HepG2 (cell line): ENCODE measurements at regions not wholly inside any gene's neighbourhood (a gene's known extent, or its start where the extent isn't known, plus 50 kb on each side); places are given as distances from the start of the nearest gene placed in this dataset.
"Not testable (repeated sequence)": the region's sequence is repeated elsewhere in the genome, so short reads cannot be mapped to it uniquely, and the experiment has no call there.

Experiments used
- ATAC-seq: fragments of 200-7000 bp; cut with Tn5 transposase; 3 replicates; pipeline ENCODE4 v1.9.1; 2020; ENCODE audit warnings: mild to moderate bottlenecking, moderate library complexity
- BruUV-seq: library from RNA; stranded (reverse); fragments of 400-500 nt; replicated peaks from 2 replicates; lab custom pipeline; 2021; lab: Mats Ljungman, UMichigan
- CTCF ChIA-PET: fragments of 300-600 bp; formaldehyde crosslinking; extraction: SDS; loops from one replicate; lab custom pipeline; 2021; ENCODE audit warnings: low total read pairs, inconsistent platforms, low intra/inter-chr PET ratio; lab: Yijun Ruan, JAX
- POLR2A ChIA-PET: fragments of 350-600 bp; sonication (Branson Sonifier 250); formaldehyde crosslinking; loops from one replicate; lab custom pipeline; 2020; ENCODE audit warnings: antibody characterized with exemption, inconsistent platforms; lab: Yijun Ruan, JAX
- DNase-seq: peaks from one replicate; pipeline ENCODE4 v3.0.0-alpha.2; 2015; ENCODE audit warnings: low spot score
- FAIRE-seq: peaks from 3 replicates; lab custom pipeline; 2011; peaks lifted over from hg19 to GRCh38; lab: Jason Lieb, UNC
- H2AFZ ChIP-seq: one replicate; pipeline ENCODE4 v1.6.1; 2011; ENCODE audit warnings: low read length, inconsistent platforms
- H3K27ac ChIP-seq: fragments of 300-600 bp; 3 replicates; pipeline ENCODE4 v1.8.0; 2011; ENCODE audit warnings: mixed run types, mild to moderate bottlenecking, mixed read lengths, low read length, inconsistent platforms; ENCODE audit not compliant: insufficient read depth; ENCODE audit errors: extremely low read length
- H3K27me3 ChIP-seq, 2 experiments: fragments of 200-600 bp in 1 of 2; 2 replicates in 1 of 2; 3 replicates in 1 of 2; pipeline versions ENCODE4 v1.6.0 to v1.8.0; 2011; ENCODE audit warnings: low read length in 2 of 2, mild to moderate bottlenecking in 2 of 2, moderate library complexity in 2 of 2, inconsistent platforms in 1 of 2; ENCODE audit not compliant: insufficient read depth in 2 of 2, control insufficient read depth in 1 of 2
- H3K36me3 ChIP-seq, 2 experiments: fragments of 200-600 bp in 1 of 2; replicated peaks in 1 of 2; 2 replicates in 1 of 2; 3 replicates in 1 of 2; pipeline versions ENCODE4 v1.5.1 to v1.8.0; 2011; ENCODE audit warnings: low read length in 2 of 2, inconsistent platforms in 1 of 2; ENCODE audit not compliant: insufficient read depth in 2 of 2, control insufficient read depth in 1 of 2
- H3K4me1 ChIP-seq: 2 replicates; pipeline ENCODE4 v1.5.1; 2012; ENCODE audit warnings: low read length, inconsistent platforms; ENCODE audit not compliant: insufficient read depth
- H3K4me2 ChIP-seq: 2 replicates; pipeline ENCODE4 v1.6.0; 2011; ENCODE audit warnings: low read depth, low read length, inconsistent platforms
- H3K4me3 ChIP-seq, 3 experiments: fragments of 200-600 bp in 1 of 3; sonication (generic), shearing (Covaris generic) in 1 of 3; replicated peaks in 1 of 3; 2 replicates each; pipeline ENCODE4 v1.5.1; 2011 to 2016; ENCODE audit warnings: low read length in 3 of 3, inconsistent platforms in 2 of 3, low read depth in 2 of 3, mild to moderate bottlenecking in 2 of 3, control low read depth in 1 of 3, mixed read lengths in 1 of 3; ENCODE audit not compliant: insufficient read depth in 1 of 3
- H3K79me2 ChIP-seq: one replicate; pipeline ENCODE4 v1.6.1; 2011; ENCODE audit warnings: low read length, inconsistent platforms; ENCODE audit not compliant: insufficient read depth
- H3K9ac ChIP-seq: 2 replicates; pipeline ENCODE4 v1.6.0; 2011; ENCODE audit warnings: mild to moderate bottlenecking, low read depth, low read length, inconsistent platforms; ENCODE audit not compliant: insufficient read depth
- H3K9me3 ChIP-seq: 2 replicates; pipeline ENCODE4 v1.5.1; 2012; ENCODE audit warnings: mild to moderate bottlenecking, low read length
- H4K20me1 ChIP-seq: 2 replicates; pipeline ENCODE4 v1.6.0; 2011; ENCODE audit warnings: inconsistent platforms, mild to moderate bottlenecking, low read length, moderate library complexity; ENCODE audit not compliant: insufficient read depth
- ISL2 ChIP-seq: sonication (generic); formaldehyde crosslinking; IDR thresholded peaks from 2 replicates; pipeline ENCODE4 v1.5.0; 2020; ENCODE audit warnings: missing genetic modification reagents
- SKI ChIP-seq: fragments of 450-650 bp; IDR thresholded peaks from one replicate; pipeline ENCODE4 v1.6.1; 2018; ENCODE audit warnings: mild to moderate bottlenecking; ENCODE audit not compliant: partially characterized antibody
- SP140L ChIP-seq: sonication (generic); formaldehyde crosslinking; IDR thresholded peaks from 2 replicates; pipeline ENCODE4 v1.4.0; 2020; ENCODE audit warnings: missing genetic modification reagents, borderline replicate concordance
- ZNF841 ChIP-seq: sonication (generic); formaldehyde crosslinking; IDR thresholded peaks from 2 replicates; pipeline ENCODE4 v1.8.1; 2023; ENCODE audit warnings: missing genetic modification reagents, borderline replicate concordance
- WGBS: methylation state at CpG from one replicate; pipeline ENCODE4 v1.1.6; 2017; ENCODE audit warnings: low lambda C conversion rate; 5-methylcytosine and 5-hydroxymethylcytosine counted together
- in situ Hi-C: cut with HindIII; loops from 2 replicates; pipeline ENCODE4 v1.10.0; 2017; ENCODE audit warnings: low pct_unique_long_range_greater_than_20kb; ENCODE audit not compliant: extremely low pct_ligation_motif_present
- intact Hi-C: fragments of 100-400 bp; cut with micrococcal nuclease; formaldehyde crosslinking; loops from one replicate; pipeline ENCODE4 v1.10.0; 2022; ENCODE audit not compliant: unreplicated experiment
- TF ChIP-seq, protein P1 (sequence below): sonication (generic); formaldehyde crosslinking; IDR thresholded peaks from 2 replicates; pipeline ENCODE4 v1.4.0; 2020; ENCODE audit warnings: low read depth, missing genetic modification reagents
- TF ChIP-seq, protein P2 (sequence below): sonication (generic); formaldehyde crosslinking; conservative IDR thresholded peaks from 2 replicates; pipeline ENCODE4 v1.4.0; 2020; ENCODE audit warnings: missing genetic modification reagents

DNA sequence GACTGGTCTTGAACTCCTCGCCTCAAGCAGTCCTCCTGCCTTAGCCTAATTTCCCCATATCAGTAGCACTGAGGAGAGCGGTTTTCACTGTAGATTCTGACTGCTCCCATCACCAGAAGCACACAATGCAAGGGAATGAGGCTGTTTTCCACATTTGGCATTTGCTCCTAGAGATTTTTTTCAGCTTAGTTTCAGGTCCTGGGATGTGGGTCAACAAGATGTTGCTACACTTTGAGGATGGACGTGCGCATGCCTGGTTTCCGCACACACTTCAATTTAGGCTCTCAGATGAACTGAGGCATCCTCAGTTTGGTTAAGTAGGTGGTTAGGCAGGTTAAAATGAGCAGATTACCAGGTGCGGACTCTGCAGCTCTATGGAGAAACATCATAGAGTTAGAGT is 287.1 kb upstream of the LYZL1 start (continued):
- TF ChIP-seq, protein P1, sequence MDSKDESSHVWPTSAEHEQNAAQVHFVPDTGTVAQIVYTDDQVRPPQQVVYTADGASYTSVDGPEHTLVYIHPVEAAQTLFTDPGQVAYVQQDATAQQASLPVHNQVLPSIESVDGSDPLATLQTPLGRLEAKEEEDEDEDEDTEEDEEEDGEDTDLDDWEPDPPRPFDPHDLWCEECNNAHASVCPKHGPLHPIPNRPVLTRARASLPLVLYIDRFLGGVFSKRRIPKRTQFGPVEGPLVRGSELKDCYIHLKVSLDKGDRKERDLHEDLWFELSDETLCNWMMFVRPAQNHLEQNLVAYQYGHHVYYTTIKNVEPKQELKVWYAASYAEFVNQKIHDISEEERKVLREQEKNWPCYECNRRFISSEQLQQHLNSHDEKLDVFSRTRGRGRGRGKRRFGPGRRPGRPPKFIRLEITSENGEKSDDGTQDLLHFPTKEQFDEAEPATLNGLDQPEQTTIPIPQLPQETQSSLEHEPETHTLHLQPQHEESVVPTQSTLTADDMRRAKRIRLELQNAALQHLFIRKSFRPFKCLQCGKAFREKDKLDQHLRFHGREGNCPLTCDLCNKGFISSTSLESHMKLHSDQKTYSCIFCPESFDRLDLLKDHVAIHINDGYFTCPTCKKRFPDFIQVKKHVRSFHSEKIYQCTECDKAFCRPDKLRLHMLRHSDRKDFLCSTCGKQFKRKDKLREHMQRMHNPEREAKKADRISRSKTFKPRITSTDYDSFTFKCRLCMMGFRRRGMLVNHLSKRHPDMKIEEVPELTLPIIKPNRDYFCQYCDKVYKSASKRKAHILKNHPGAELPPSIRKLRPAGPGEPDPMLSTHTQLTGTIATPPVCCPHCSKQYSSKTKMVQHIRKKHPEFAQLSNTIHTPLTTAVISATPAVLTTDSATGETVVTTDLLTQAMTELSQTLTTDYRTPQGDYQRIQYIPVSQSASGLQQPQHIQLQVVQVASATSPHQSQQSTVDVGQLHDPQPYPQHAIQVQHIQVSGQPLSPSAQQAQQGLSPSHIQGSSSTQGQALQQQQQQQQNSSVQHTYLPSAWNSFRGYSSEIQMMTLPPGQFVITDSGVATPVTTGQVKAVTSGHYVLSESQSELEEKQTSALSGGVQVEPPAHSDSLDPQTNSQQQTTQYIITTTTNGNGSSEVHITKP (CRISPR knock-in tag), result no peak
- TF ChIP-seq ZNF841 (CRISPR knock-in tag) (no peak), ISL2 (CRISPR knock-in tag) (no peak)

DNA sequence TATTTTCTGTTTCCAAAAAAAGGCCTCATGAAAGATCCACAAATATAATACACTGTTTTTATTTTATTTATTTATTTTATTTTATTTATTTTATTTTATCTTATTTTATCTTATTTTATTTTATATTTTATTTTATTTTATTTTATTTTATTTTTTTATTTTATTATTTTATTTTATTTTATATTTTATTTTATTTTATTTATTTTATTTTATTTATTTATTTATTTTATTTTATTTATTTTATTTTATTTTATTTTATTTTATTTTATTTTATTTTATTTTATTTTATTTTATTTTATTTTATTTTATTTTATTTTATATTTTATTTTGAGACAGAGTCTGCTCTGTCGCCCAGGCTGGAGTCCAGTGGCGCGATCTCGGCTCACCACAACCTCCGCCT is 285.9 kb upstream of the LYZL1 start:
- intact Hi-C loops, H3K9ac ChIP-seq, H3K27me3 ChIP-seq, H4K20me1 ChIP-seq, H3K9me3 ChIP-seq, FAIRE-seq, ATAC-seq, DNase-seq, BruUV-seq, H3K27ac ChIP-seq, in situ Hi-C loops, H3K79me2 ChIP-seq, H2AFZ ChIP-seq, POLR2A ChIA-PET, H3K36me3 ChIP-seq, CTCF ChIA-PET, H3K4me2 ChIP-seq, H3K4me3 ChIP-seq: not testable (repeated sequence)
- H3K4me1 ChIP-seq, result peaks cover 13% of the 10 kb centered on the region
- 97% methylated on average over 5 of the region's 5 CpGs for WGBS

DNA sequence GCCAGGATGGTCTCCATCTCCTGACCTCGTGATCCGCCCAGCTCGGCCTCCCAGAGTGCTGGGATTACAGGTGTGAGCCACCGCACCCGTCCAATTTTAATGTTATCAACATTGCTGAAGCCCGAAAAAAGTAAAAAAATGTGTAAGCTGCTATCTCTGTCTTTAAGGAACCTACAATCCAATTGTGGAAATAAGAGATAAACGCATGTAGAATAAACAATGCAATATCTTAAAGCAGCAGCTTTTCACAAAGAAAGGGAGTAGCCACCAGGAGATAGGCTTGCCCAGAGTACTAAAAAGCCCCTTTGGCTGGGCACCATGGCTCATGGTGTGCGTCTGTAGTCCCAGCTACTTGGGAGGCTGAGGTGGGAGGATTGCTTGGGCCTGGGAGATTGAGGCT is 282.9 kb upstream of the LYZL1 start:
- H3K4me2 ChIP-seq, result no peak overlapping the region
- no peak overlapping the region for H3K27ac ChIP-seq
- no peak for TF ChIP-seq SP140L (CRISPR knock-in tag)
- TF ChIP-seq SKI, result no peak
- TF ChIP-seq, protein P2, sequence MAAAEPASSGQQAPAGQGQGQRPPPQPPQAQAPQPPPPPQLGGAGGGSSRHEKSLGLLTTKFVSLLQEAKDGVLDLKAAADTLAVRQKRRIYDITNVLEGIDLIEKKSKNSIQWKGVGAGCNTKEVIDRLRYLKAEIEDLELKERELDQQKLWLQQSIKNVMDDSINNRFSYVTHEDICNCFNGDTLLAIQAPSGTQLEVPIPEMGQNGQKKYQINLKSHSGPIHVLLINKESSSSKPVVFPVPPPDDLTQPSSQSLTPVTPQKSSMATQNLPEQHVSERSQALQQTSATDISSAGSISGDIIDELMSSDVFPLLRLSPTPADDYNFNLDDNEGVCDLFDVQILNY, result no peak
- H3K27me3 ChIP-seq, result no peaks in the 10 kb centered on the region
- ChIA-PET POLR2A (no interaction called here), CTCF (no interaction called here)
- H3K9me3 ChIP-seq, result no peaks in the 10 kb centered on the region
- DNase-seq (no peak), FAIRE-seq (no peak), ATAC-seq (no peak)
- peaks cover 22% of the 10 kb centered on the region for H3K4me1 ChIP-seq
- intact Hi-C loops (no loop called here), in situ Hi-C loops (no loop called here)
- WGBS, result 84% methylated on average over 8 of the region's 8 CpGs
- no peaks in the 10 kb centered on the region for H4K20me1 ChIP-seq
- H3K9ac ChIP-seq, result no peak overlapping the region
- H3K4me3 ChIP-seq, result no peak overlapping the region
- BruUV-seq, result no TSS peak
- H3K79me2 ChIP-seq, result no peaks in the 10 kb centered on the region
- no peaks in the 10 kb centered on the region for H3K36me3 ChIP-seq
- no peak overlapping the region for H2AFZ ChIP-seq
